Fibroblast of lung (primary cell): ENCODE measurements at regions not wholly inside any gene's neighbourhood (a gene's known extent, or its start where the extent isn't known, plus 50 kb on each side); places are given as distances from the start of the nearest gene placed in this dataset.

Experiments
- EZH2 ChIP-seq: IDR thresholded peaks from 2 replicates; pipeline ENCODE4 v1.5.1; 2012; ENCODE audit warnings: low read length, control low read depth, mild to moderate bottlenecking; ENCODE audit errors: missing control alignments
- TF ChIP-seq, protein P1 (sequence below), 2 donors: IDR thresholded peaks in 1 of 2; conservative IDR thresholded peaks in 1 of 2; 1 replicate in 1 of 2; 2 replicates in 1 of 2; pipeline ENCODE4 v1.5.1; 2011 to 2012; ENCODE audit warnings: low read length in 2 of 2, control low read depth in 1 of 2, inconsistent platforms in 1 of 2, low read depth in 1 of 2, mild to moderate bottlenecking in 1 of 2

DNA sequence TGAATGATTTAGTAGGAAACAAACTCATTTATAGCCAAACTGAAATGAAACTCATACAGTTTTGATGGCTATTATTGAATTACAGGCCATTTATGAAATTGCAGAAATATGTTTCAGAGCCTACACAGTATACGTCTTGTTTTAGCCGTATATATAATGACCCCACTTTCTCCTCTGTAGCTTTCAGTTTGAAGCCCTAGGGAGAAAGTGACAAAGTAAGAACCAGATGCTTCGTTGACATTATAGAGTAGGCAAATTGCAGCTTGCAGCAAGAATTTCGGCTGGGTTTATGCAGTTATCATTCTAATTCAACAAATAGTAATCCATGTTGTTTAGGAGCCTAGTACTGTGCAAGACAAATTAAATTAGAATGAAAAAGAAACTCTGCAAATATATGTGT is 836.3 kb upstream of the ADGRL4 start:
- TF ChIP-seq, protein P1, sequence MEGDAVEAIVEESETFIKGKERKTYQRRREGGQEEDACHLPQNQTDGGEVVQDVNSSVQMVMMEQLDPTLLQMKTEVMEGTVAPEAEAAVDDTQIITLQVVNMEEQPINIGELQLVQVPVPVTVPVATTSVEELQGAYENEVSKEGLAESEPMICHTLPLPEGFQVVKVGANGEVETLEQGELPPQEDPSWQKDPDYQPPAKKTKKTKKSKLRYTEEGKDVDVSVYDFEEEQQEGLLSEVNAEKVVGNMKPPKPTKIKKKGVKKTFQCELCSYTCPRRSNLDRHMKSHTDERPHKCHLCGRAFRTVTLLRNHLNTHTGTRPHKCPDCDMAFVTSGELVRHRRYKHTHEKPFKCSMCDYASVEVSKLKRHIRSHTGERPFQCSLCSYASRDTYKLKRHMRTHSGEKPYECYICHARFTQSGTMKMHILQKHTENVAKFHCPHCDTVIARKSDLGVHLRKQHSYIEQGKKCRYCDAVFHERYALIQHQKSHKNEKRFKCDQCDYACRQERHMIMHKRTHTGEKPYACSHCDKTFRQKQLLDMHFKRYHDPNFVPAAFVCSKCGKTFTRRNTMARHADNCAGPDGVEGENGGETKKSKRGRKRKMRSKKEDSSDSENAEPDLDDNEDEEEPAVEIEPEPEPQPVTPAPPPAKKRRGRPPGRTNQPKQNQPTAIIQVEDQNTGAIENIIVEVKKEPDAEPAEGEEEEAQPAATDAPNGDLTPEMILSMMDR (conservative IDR thresholded peaks at IDR 0.05 in 1 of 2, IDR thresholded peaks at IDR 0.05 in 1 of 2; ENCODE audit: low read depth in 1 of 2, low read length in 2 of 2): no peak
- no peak for TF ChIP-seq EZH2
